ENCODE measurements at regions not wholly inside any gene's neighbourhood (a gene's known extent, or its start where the extent isn't known, plus 50 kb on each side); places are given as distances from the start of the nearest gene placed in this dataset.

DNA sequence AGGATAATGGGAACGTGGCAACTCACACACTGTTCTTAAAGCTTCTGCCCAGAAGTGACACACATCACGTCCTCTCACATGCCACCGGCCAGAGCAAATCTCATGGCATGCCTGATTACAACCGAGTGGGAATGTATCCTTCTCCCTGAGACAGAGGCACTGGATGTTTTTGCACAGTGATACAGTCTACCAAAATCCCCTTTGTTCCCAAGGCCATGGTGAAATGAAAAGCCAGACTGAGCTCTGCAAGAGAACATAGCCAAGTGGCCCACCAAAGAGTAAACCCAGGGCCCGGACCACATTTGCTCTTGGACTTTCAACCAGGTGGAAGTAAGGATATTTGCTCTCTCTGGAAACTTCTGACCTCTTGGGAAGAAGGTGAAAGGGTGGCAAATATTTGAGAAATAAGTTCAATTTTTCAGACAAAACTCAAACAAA, 186.2 kb upstream of the STT3B start:
- Histone ChIP-seq H3K79me1 (ENCODE audit: insufficient read depth, low read depth, low read length, poor library complexity, severe bottlenecking) (no peaks in the 10 kb centered on the region), H2BK20ac (ENCODE audit: low read depth, low read length, poor library complexity, severe bottlenecking) (no peak overlapping the region), H4K5ac (ENCODE audit: insufficient read length, low read depth, low read length) (no peak overlapping the region), H2BK5ac (ENCODE audit: insufficient read length, low read length) (no peak overlapping the region), H4K20me1 (ENCODE audit: control insufficient read depth, insufficient read depth, insufficient read length) (no peaks in the 10 kb centered on the region), H3K56ac (ENCODE audit: insufficient read length, low read depth, low read length) (no peak overlapping the region), H2BK120ac (ENCODE audit: low read depth, low read length, poor library complexity, severe bottlenecking) (no peak overlapping the region), H3K18ac (ENCODE audit: insufficient read length, low read depth, low read length) (no peak overlapping the region), H2BK12ac (ENCODE audit: insufficient read length, low read depth, low read length) (no peak overlapping the region), H2AFZ (ENCODE audit: low read length) (no peak overlapping the region), H3K23ac (ENCODE audit: insufficient read length, low read depth, low read length) (no peak overlapping the region), H4K91ac (ENCODE audit: insufficient read length, low read depth, low read length) (no peak overlapping the region), H3K79me2 (ENCODE audit: insufficient read depth, low read length) (no peaks in the 10 kb centered on the region), H3T11ph (ENCODE audit: low read length) (no peak overlapping the region), H3K27me3 (ENCODE audit: insufficient read depth, low read length) (no peaks in the 10 kb centered on the region), H3K4me1 (ENCODE audit: insufficient read depth, low read length) (no peaks in the 10 kb centered on the region), H3K23me2 (ENCODE audit: insufficient read length, low read depth, low read length, poor library complexity, severe bottlenecking) (no peaks in the 10 kb centered on the region), H3K4me2 (ENCODE audit: insufficient read depth, insufficient read length, low read length) (no peak overlapping the region), H3K9me3 (ENCODE audit: control insufficient read depth, low read depth, low read length) (no peaks in the 10 kb centered on the region), H2AK5ac (ENCODE audit: insufficient read length, low read length) (no peak overlapping the region), H3K14ac (ENCODE audit: insufficient read depth, low read length) (no peak overlapping the region), H4K8ac (replicated peaks; ENCODE audit: insufficient read length, low read depth, low read length) (no peak overlapping the region), H3K27ac (ENCODE audit: insufficient read length, low read depth, low read length) (no peak overlapping the region), H3K4ac (ENCODE audit: low read depth, low read length) (no peak overlapping the region), H2BK15ac (ENCODE audit: low read depth, low read length) (no peak overlapping the region), H3K9ac (ENCODE audit: extremely low read depth, insufficient read length, low read length) (no peak overlapping the region)
- WGBS (ENCODE audit: extremely low coverage, insufficient read length, low lambda C conversion rate), result no CpG with 5 or more reads among the region's 5 CpGs
- DNase-seq, result no peak
- H3K27ac Mint-ChIP-seq, result no peak overlapping the region
- H3K4me3 Mint-ChIP-seq, result no peak overlapping the region
- H3K36me3 Mint-ChIP-seq (ENCODE audit: insufficient read depth in 1 of 3, low read depth in 3 of 3), result peaks cover 2 to 11% (median 4%) of the 10 kb centered on the region in 3 experiments; a peak in 4 of 7 replicates
- peaks cover 10 to 11% of the 10 kb centered on the region in 2 experiments for H3K9me3 Mint-ChIP-seq
- peaks cover 22 to 24% of the 10 kb centered on the region in 2 experiments for H3K4me1 Mint-ChIP-seq
- TF ChIP-seq CTCF (conservative IDR thresholded peaks at IDR 0.05), result no peak
- H3K27me3 Mint-ChIP-seq (ENCODE audit: low read depth), result no peaks in the 10 kb centered on the region
